Retinal pigment epithelial cell (primary cell): ENCODE measurements at regions not wholly inside any gene's neighbourhood (a gene's known extent, or its start where the extent isn't known, plus 50 kb on each side); places are given as distances from the start of the nearest gene placed in this dataset.

Source experiments
- DNase-seq: peaks from one replicate; pipeline ENCODE4 v3.0.0-alpha.2; 2010; ENCODE audit warnings: low read depth
- H3K4me3 ChIP-seq: 2 replicates; pipeline ENCODE4 v1.5.1; 2011; ENCODE audit warnings: mild to moderate bottlenecking, low read length, control low read depth, moderate library complexity
- CTCF ChIP-seq: conservative IDR thresholded peaks from 2 replicates; pipeline ENCODE4 v1.5.1; 2011; ENCODE audit warnings: low read depth, low read length, control low read depth, inconsistent platforms

GRCh38 chr7:22676385-22676784, 50.6 kb upstream of the IL6 start:
- H3K4me3 ChIP-seq = no peak overlapping the region
- no peak for TF ChIP-seq CTCF
- DNase-seq = no peak

- H3K4me3 ChIP-seq = no peak overlapping the region
- no peak for TF ChIP-seq CTCF
- DNase-seq = no peak
Observed at GRCh38 chr7:22675917-22676343, 51.1 kb upstream of the IL6 start.

- no peak for DNase-seq
- no peak overlapping the region for H3K4me3 ChIP-seq
- no peak for TF ChIP-seq CTCF
Observed at GRCh38 chr7:22675421-22675820, 51.6 kb upstream of the IL6 start.

GRCh38 chr7:22672846-22673680, 53.9 kb upstream of the IL6 start:
- no peak for DNase-seq
- no peak for TF ChIP-seq CTCF
- no peak overlapping the region for H3K4me3 ChIP-seq

GRCh38 chr7:22671177-22671879, 55.7 kb upstream of the IL6 start:
- DNase-seq = no peak

GRCh38 chr7:22670422-22670815, 56.6 kb upstream of the IL6 start:
- H3K4me3 ChIP-seq = no peak overlapping the region
- TF ChIP-seq CTCF = no peak
- DNase-seq = no peak

More at GRCh38 chr7:22671177-22671879, 55.7 kb upstream of the IL6 start:
- no peak for TF ChIP-seq CTCF
- no peak overlapping the region for H3K4me3 ChIP-seq
